ENCODE measurements at regions not wholly inside any gene's neighbourhood (a gene's known extent, or its start where the extent isn't known, plus 50 kb on each side); places are given as distances from the start of the nearest gene placed in this dataset.

DNA sequence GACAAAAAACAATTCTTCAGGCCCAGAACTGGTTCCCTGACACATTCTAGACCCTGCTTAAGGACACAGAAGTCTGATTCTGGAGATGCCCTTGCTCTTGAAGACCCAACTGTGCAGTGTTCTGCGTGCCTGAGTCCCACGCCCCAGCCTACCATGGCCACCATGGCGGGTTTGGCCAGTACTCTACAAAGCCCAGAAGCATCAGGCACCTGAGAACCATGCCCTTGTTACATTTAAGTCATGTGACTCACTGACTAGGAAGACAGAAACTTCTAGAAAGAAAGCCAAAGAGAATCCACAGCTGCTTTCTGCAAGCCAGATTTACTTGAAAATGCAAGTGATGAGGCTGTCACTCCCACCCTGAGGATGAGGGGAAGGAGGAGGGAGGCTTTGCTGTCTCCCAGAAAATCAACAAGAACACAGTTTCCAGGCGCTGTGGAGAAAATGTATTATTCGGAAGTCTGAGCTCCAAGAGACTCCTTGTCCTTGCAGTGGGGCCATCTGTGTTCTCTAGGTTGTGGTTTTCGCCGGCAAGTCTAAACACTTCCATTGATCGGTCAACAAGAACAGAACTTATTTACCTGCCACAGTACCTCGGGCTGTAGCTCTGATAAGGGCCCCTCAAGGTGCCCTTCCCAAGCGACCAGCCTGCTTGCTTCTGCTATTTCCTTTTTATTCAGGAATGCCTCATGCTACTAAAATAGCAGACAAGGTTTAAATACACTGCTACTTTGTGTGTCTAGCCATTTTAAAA lies 81.3 kb upstream of the DMRT1 start:
- TF ChIP-seq CEBPB (IDR thresholded peaks at IDR 0.05), result no peak
- TF ChIP-seq TAF1 (IDR thresholded peaks at IDR 0.05; ENCODE audit: low read depth), result no peak
- no peak for TF ChIP-seq EP300 (IDR thresholded peaks at IDR 0.05; ENCODE audit: borderline replicate concordance)
- TF ChIP-seq CREB1 (IDR thresholded peaks at IDR 0.05; ENCODE audit: low read depth), result no peak
- no peak for TF ChIP-seq NFIC (IDR thresholded peaks at IDR 0.05)
- TF ChIP-seq YY1 (IDR thresholded peaks at IDR 0.05; ENCODE audit: low read depth), result no peak
- TF ChIP-seq FOXM1 (IDR thresholded peaks at IDR 0.05; ENCODE audit: borderline replicate concordance, low read depth), result no peak
- TF ChIP-seq EGR1 (IDR thresholded peaks at IDR 0.05), result no peak

DNA sequence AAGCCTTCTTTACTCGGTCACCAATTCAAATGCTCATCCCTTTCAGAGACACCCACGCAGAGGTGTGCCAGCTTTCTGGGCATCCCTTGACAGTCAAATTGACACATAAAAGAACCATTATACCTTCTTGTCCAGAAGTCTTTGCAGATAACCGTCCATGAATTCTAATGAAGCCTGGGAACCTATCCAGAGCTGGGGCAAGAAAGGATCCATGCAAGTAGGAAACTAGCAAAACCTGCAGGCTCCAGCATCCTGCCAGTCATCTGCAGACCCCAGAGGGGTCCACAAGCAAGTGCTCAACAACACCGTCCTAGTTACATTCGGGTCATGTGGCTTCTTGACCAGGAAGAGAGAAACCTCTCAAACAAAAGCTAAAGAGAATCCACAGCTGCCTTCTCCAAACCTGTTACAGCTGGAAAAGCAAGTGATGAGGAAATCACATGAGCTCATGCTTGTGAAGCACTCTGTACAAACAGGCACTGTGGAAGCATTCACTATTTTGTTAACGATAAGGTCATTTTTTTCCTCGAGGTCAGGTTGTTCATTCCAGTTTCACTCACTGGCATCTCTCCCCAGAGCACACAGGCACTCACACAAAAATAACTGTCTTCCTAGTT lies 80.2 kb upstream of the DMRT1 start:
- TF ChIP-seq CREB1 (IDR thresholded peaks at IDR 0.05; ENCODE audit: low read depth) (no peak), TCF12 (IDR thresholded peaks at IDR 0.05; ENCODE audit: low read depth) (no peak)

DNA sequence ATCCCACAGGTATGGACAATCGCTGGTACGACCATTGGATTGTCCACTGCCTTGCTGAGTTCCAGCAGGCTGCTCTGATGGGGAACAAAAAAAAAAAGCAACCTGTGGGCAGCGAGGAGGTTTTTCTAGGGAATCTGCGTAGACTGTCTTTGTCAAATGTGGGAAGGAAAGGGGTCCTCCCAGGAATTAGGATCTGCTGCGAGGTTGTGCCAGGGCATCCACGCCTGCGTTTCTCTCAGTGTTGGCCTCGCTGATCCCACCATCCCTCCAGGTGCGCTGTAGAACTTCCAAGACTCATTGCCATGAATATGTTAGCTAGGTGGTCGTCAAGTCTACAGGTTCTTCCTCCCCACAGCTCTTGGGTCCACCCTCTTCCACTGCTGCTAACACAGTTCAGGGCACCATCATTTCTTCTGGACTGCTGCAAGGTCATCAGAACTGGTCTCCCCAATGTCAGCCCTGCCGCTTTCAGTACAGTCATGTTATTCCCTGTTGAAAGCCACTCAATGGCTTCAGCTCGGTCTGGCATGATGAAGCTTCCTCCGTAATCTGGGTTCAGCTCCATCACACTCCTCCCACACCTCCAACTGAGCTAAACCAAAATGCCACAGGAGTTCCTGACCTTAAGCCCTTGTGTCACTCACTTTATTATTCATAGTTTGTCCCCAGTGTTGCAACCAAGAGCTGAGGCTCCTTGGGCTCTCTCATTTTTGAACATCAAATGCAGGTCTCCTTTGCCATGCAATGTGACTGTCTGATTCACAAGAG lies 79.5 kb upstream of the DMRT1 start:
- no peak for TF ChIP-seq ZBTB7A (IDR thresholded peaks at IDR 0.05; ENCODE audit: low read depth)
- TF ChIP-seq, protein P1, sequence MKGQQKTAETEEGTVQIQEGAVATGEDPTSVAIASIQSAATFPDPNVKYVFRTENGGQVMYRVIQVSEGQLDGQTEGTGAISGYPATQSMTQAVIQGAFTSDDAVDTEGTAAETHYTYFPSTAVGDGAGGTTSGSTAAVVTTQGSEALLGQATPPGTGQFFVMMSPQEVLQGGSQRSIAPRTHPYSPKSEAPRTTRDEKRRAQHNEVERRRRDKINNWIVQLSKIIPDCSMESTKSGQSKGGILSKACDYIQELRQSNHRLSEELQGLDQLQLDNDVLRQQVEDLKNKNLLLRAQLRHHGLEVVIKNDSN (IDR thresholded peaks at IDR 0.05), result no peak
- TF ChIP-seq TEAD4 (IDR thresholded peaks at IDR 0.05), result no peak
- TF ChIP-seq, protein P2, sequence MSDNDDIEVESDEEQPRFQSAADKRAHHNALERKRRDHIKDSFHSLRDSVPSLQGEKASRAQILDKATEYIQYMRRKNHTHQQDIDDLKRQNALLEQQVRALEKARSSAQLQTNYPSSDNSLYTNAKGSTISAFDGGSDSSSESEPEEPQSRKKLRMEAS (IDR thresholded peaks at IDR 0.05), result no peak
- TF ChIP-seq, protein P3, sequence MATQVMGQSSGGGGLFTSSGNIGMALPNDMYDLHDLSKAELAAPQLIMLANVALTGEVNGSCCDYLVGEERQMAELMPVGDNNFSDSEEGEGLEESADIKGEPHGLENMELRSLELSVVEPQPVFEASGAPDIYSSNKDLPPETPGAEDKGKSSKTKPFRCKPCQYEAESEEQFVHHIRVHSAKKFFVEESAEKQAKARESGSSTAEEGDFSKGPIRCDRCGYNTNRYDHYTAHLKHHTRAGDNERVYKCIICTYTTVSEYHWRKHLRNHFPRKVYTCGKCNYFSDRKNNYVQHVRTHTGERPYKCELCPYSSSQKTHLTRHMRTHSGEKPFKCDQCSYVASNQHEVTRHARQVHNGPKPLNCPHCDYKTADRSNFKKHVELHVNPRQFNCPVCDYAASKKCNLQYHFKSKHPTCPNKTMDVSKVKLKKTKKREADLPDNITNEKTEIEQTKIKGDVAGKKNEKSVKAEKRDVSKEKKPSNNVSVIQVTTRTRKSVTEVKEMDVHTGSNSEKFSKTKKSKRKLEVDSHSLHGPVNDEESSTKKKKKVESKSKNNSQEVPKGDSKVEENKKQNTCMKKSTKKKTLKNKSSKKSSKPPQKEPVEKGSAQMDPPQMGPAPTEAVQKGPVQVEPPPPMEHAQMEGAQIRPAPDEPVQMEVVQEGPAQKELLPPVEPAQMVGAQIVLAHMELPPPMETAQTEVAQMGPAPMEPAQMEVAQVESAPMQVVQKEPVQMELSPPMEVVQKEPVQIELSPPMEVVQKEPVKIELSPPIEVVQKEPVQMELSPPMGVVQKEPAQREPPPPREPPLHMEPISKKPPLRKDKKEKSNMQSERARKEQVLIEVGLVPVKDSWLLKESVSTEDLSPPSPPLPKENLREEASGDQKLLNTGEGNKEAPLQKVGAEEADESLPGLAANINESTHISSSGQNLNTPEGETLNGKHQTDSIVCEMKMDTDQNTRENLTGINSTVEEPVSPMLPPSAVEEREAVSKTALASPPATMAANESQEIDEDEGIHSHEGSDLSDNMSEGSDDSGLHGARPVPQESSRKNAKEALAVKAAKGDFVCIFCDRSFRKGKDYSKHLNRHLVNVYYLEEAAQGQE (IDR thresholded peaks at IDR 0.05; ENCODE audit: low read depth), result no peak
- no peak for TF ChIP-seq EP300 (IDR thresholded peaks at IDR 0.05; ENCODE audit: borderline replicate concordance)
- TF ChIP-seq CREB1 (IDR thresholded peaks at IDR 0.05; ENCODE audit: low read depth), result no peak
- TF ChIP-seq NFIC (IDR thresholded peaks at IDR 0.05), result no peak
- no peak for TF ChIP-seq TCF12 (IDR thresholded peaks at IDR 0.05; ENCODE audit: low read depth)
- no peak for TF ChIP-seq FOXM1 (IDR thresholded peaks at IDR 0.05; ENCODE audit: borderline replicate concordance, low read depth)
- TF ChIP-seq YY1 (IDR thresholded peaks at IDR 0.05; ENCODE audit: low read depth), result no peak
- TF ChIP-seq CEBPB (IDR thresholded peaks at IDR 0.05), result no peak
- TF ChIP-seq EGR1 (IDR thresholded peaks at IDR 0.05), result no peak
- no peak for TF ChIP-seq RAD21 (IDR thresholded peaks at IDR 0.05; ENCODE audit: low read depth)

DNA sequence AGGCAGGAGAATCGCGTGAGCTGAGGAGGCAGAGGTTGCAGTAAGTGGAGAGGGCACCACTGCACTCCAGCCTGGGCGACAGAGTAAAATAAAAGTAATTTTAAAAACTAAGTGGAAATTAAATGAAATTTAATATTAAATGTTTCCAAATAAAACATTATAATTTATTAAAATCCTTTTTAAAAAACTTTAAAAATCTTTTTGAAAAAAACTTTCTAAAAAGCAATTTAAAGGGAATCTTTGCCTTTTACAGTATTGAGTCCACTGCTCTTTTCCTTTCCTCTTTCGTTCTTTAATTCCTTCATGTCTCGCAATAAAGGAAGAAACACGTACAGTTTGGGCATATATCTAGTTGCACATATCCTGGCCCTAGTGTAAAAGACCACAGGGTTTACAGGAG lies 77.8 kb upstream of the DMRT1 start:
- TF ChIP-seq TCF12 (IDR thresholded peaks at IDR 0.05; ENCODE audit: low read depth) (no peak), RAD21 (IDR thresholded peaks at IDR 0.05; ENCODE audit: low read depth) (no peak), NFIC (IDR thresholded peaks at IDR 0.05) (no peak), TEAD4 (IDR thresholded peaks at IDR 0.05) (no peak), CEBPB (IDR thresholded peaks at IDR 0.05) (no peak), FOXM1 (IDR thresholded peaks at IDR 0.05; ENCODE audit: borderline replicate concordance, low read depth) (no peak), CREB1 (IDR thresholded peaks at IDR 0.05; ENCODE audit: low read depth) (no peak), YY1 (IDR thresholded peaks at IDR 0.05; ENCODE audit: low read depth) (no peak), EGR1 (IDR thresholded peaks at IDR 0.05) (no peak), ZBTB7A (IDR thresholded peaks at IDR 0.05; ENCODE audit: low read depth) (no peak)
- TF ChIP-seq, protein P3 (IDR thresholded peaks at IDR 0.05; ENCODE audit: low read depth), result no peak
- TF ChIP-seq, protein P1 (IDR thresholded peaks at IDR 0.05), result no peak
- TF ChIP-seq, protein P2 (IDR thresholded peaks at IDR 0.05), result no peak

DNA sequence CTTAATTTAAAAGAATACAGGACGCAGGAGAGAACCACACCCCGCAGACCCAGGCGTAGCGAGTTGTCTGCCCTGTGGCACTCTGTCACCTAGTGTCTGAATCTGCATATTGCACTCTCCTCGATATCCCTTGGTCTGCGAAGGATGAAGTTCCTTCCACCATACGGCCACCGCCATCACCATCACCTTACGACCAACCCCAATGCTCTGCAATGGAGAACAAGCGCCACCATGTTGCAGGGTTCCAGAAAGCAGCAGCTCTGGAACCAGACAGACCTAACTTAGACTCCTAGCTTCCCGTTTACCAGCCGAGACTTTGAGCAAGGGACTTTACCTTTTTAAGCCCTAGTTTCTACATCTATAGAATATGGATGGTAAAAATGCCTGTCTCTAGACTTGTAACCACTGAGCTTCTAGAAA lies 77.4 kb upstream of the DMRT1 start:
- no peak for TF ChIP-seq CREB1 (IDR thresholded peaks at IDR 0.05; ENCODE audit: low read depth)
- TF ChIP-seq RAD21 (IDR thresholded peaks at IDR 0.05; ENCODE audit: low read depth), result peak; percentile 56
- TF ChIP-seq, protein P3 (IDR thresholded peaks at IDR 0.05; ENCODE audit: low read depth), result no peak
- no peak for TF ChIP-seq TAF1 (IDR thresholded peaks at IDR 0.05; ENCODE audit: low read depth)
